ENCODE measurements at regions not wholly inside any gene's neighbourhood (a gene's known extent, or its start where the extent isn't known, plus 50 kb on each side); places are given as distances from the start of the nearest gene placed in this dataset.
A peak's percentile ranks its signal among the peaks of the same experiment; 100 is the strongest.
"Not testable (repeated sequence)": the region's sequence is repeated elsewhere in the genome, so short reads cannot be mapped to it uniquely, and the experiment has no call there.

DNA sequence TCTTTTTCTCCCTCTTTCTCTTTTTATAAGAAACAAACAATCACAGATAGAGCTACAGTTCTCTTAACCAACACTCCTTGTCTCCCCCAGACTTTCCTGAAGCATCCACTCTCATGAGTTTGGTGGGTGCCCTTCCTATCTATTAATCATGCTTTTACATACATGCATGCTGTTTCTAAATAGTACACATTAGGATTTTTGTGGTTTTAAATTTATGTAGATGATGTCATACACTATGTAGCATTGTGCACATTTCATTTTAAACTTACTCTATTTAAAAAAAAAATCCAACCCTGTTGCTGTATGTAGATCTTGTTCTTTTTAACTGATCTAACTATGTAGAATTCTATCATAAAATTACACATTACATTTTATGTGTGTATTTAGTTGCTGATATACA is 104.3 kb upstream of the MRPS22 start:
- no peak for DNase-seq

DNA sequence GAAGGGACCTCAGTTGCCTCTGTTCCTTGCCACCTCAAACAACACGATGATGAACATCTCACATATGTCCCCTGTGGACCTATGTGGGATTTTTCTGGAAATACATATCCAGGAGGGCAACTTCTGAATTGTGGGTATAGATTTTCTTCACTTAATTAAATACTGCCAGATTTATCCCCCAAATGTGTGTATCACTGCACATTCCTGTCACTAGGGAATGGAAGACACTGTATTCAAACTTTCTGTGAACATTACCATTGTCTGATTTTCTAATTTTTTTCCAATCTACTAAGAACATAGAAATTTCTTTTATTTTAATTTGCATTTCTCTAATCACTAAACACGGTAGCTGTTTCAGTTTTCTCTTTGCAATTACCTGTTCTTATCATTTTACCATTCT is 102.0 kb upstream of the MRPS22 start:
- DNase-seq = no peak

DNA sequence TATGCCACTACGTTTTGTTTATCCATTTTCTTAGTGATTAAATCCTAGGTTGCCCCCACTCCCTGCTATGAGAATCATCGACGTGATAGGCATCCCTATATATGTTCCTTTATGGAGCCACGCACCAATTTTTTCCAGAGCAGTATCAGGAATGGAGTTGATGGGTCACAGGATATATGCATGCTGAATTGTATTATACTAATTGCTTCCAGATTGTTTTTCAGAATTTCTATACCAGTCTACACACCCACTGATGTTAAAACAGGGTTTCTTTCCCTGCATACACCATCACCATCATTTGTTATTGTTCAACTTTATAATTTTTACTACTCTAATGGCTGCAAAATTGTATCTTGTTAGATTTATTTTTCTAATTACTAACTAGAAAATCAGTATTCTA is 100.1 kb upstream of the MRPS22 start:
- DNase-seq = no peak

DNA sequence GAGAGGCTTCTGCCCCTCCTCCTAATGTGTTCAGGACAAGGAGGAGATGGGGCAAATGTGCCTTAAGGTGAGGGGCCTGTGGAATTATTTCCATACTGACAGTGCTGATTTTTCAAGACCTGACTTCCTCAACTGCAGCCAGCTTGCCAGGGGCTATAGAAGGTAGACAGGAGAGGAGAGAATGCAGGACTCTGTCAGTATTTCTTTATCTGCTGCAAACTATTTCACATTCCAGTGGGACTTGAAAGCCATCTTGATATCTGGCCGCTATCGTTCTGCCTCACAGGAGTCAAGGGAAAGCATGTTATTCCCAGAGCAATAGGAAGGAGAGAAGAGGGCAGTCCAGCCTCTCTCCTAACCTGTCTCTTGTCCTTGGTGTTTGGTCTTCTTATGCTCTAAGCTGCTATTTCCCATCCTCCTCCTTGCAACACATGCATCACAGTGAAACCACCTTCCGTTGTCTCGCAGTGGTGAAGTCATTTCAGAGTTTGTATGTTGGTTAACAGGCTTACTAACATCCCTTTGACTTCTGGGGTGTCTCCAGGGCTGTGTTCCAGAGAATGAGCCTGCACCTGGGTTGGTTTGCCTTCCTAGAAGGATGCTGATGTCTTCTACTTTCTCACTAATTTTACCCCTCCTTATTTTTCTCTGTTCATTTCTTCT is 95.1 kb upstream of the MRPS22 start:
- no peak for DNase-seq

DNA sequence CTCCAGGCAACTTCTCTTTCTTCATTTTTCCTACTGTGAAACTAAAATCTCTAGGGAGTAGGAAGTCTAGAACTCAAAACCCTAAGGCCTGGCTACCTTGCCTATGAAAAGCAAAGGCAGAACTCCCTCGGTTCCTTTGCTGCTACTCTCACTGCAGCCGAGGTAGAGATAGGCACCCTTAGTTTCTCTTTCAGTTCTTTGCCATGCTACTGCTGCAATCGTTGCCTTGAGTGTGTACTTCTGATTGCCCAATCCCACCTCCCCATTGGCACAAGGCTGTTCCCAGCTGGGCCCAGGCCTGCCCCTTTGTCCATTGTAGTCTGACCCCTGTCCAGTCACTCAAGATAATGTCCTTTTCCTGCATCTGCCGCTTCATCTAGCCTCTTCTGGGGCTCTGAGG is 92.3 kb upstream of the MRPS22 start:
- DNase-seq = no peak

DNA sequence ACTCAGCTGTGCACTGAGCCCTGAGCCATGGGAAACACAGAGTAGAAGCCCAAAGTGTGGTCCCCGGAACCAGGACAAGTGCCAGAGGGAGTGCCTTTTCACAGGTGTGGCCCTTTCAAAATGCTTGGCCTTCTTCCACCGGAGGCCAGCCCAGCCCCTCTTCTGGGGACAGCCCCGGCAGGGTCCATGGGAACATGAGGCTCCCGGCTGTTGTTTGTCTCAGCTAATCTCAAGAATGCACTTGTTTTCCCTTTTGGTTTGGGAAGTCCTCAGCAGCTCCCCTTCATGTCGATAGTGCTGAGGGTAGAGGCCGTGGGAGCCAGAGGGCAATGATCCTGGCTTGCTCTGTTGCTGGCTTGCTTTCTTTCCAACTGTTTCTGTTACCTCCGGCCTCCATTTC is 91.1 kb upstream of the MRPS22 start:
- DNase-seq = no peak

DNA sequence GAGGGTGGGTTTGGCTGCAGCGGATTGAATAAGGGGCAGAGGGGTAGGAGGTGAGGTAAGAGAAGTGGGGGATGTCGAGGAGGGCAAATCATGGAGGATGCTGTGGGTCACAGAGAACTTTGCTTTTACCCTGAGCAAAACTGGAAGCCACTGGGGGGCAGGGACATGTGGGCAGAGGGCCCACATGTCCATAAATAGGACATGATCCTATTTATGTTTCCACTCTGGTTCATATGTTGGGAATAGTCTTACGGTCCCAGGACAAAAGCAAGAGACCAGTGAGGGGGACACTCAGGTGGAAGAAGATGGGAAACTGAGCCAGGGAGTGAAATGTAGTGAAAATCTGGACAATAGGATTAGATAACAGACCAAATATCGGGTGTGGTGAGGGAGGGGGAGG is 85.5 kb upstream of the MRPS22 start:
- no peak for DNase-seq

DNA sequence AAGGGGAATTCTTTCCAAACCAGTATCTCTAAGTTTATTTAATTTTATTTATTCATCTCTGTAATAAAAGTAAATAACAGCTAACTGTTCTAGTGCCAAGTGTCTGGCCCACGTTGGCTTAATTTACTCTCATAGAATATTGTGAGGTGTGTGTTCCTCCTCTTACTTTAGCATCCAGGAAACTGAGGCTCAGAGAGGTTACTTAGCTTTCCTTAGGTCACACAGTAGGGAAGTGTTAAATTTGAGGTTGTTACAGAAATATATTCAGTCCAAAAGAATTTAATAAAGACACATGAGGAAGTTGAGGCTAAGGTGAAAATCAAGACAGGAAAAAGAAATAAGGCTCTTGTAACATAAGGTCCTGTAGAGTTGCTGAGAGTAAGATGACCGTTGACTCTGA is 84.4 kb upstream of the MRPS22 start:
- no peak for DNase-seq

DNA sequence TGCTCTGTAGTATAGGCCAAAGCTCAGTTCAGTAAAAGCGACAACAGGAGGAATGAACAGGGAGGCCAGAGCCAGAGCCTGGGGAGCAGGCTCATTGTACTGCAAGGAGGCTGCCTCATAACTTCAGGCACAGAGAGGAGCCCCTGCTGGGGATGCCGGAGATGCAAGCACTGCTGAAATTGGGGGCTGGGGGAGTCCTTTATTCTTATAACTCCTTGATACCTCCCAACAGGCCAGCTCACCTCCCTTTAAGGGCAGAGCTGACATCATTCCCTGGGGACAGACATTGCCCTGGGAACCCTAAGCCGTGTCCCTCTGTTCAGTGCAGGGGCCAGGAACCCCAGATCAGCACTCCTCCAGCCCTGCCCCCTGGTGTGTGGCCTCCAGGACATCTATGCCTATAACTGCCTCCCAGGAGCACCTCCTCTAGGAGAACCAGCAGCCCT is 83.8 kb upstream of the MRPS22 start:
- DNase-seq = no peak

DNA sequence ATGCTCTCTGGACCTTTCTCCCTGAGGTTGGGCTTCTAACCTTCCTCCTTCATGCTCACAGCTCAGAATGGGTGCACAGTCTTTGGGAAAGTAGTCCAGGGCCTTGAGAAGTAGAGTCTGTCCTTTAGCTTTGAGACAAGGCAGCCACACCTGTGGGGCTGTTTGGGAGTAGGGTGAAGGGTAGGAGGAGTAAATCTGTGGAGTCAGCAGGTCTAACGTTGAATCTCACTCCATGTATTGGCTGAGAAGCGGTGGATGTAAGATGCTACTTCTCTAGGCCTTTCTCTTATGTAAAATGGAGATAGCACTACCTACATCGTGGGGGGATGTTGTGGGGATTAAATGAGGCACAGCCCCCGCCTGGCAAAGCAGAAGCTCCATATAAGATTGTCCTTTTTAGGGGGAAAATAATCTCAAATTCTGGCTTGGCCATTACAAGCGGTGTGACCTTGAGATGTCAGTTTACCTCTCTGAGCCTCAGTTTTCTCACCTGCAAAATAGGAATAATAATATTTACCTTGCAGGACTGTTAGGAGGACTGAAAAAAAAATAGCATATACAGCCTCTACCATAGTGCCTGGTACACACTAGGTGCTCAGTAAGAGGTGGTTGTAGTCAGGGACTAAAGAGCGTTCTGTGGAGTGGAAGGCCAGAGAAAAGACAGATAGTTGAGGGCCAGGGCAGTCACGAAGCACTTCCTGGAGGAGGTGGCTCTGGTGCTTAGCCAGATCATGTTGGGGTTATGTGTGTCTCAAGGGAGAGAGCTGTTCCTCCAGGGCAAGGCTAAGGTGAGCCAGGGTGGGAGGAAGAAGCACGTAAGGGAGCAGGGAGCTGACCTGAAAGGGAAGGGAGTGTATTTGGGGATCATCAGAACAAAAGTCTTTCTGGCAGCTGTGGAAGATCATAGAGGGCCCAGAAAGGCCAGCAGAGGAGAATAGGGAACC is 82.8 kb upstream of the MRPS22 start:
- no peak for DNase-seq

DNA sequence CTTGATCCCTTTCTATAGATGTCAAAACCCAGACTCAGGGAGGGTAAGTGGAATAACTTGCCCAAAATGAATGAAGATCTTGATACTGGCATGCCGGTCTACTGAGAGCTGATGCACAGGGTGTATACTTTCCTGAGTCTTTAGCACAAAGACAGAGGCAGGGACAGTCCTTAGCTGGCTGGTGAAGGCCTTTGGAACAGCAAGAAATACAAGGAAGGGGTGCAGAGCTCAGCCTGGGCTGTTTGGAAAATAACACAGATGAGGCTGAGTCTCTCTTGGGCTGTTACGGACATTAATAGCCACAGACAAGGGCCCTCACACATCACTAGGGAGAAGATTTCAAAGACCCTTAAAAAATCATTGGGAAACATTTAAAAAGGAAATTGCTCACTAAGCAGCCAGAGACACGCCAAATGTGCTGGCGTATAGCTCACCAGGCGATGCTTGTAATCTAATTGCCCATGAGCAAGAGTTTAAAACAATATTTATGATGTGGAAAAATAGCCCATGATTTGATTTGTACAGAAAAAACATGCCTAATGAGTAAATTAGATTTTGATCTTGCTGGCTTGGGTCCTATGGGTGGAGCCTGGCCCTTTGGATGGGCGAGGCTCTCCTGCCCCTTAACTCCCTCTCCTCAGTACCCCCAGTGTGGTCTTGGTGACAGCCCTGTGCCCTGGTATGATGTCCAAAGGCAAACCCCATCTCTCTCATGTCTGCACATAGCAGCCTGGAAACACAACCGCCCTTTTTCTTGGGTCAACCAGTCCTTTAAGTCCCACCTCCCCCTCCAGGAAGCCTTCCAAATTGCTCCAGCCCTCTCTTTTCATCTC is 81.8 kb upstream of the MRPS22 start:
- no peak for DNase-seq

DNA sequence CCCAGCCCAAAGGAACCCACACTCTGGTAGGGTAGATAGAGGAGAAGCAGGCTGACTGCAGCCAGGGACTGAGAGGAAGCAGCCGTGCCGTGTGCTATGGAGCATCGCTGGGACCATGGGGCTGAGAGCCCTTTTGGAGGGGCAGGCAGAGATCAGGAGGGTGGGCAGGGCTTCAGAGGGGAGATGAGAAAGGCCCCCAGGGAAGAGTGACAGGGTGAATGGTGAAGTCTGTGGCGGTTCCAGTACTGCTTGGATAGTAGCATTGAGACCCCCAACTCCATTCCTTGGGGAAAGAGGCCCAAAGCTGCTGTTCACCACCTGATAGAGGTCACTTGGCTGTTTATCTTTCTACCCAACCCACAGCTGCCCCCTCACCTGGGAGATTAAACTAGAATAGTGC is 80.0 kb upstream of the MRPS22 start:
- DNase-seq = no peak

DNA sequence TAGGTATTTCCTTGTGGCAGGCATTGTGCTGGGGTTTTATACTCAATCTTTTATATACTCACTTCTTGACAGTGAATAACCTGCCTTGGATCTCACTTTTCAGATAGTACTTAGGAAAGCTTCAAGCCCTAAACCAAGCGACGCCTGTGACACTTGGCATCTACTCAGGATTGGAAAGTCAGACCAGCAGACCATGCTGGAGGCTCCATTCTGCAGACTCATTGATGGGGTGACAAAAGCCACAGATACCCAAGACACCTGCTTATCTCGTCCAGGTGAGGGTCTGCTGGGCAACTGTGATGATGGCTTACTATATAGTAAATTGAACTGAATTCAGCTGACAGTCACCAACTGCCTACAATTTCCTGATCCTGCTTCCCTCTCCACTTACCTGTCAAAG is 79.4 kb upstream of the MRPS22 start:
- no peak for DNase-seq

DNA sequence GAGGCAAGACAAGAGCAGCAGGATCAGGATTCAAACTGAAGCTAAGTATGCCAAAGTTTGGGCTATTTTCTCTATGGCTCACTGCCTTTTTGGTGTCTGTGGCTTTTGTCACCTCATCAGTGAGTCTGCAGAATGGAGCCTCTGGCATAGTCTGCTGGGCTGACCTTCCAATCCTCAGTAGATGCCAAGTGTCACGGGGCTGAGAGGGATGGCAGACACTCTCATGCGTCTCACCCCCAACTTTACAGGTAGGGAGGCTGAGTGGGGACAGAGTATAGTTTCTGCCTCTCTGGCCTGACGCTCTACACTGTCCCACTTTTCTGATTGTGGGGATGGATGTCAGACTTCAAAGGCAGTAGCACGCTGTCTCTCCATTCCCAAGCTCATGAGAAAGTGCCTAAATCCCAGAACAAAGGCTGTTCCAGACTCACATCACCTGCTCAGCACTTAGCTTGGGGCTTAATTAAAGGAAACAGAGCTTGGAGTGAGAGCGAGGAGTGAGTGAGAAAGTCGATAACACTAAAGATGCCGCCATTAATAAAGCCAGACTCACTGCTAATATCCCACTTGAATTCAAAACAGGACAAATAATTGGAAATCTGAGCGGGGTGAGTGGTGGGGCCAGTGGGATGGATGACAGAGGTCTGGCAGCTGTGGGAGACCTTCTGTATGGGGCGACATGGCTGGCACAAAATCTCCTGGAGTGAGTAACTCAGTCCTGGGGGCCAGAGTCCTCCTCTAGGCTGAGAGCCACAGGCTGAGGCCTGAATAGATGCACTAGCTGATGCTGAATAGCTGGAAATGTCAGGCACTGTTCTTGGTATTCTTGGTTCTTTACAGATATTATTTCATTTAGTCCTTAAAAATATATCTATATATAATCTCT is 78.4 kb upstream of the MRPS22 start:
- DNase-seq = no peak

DNA sequence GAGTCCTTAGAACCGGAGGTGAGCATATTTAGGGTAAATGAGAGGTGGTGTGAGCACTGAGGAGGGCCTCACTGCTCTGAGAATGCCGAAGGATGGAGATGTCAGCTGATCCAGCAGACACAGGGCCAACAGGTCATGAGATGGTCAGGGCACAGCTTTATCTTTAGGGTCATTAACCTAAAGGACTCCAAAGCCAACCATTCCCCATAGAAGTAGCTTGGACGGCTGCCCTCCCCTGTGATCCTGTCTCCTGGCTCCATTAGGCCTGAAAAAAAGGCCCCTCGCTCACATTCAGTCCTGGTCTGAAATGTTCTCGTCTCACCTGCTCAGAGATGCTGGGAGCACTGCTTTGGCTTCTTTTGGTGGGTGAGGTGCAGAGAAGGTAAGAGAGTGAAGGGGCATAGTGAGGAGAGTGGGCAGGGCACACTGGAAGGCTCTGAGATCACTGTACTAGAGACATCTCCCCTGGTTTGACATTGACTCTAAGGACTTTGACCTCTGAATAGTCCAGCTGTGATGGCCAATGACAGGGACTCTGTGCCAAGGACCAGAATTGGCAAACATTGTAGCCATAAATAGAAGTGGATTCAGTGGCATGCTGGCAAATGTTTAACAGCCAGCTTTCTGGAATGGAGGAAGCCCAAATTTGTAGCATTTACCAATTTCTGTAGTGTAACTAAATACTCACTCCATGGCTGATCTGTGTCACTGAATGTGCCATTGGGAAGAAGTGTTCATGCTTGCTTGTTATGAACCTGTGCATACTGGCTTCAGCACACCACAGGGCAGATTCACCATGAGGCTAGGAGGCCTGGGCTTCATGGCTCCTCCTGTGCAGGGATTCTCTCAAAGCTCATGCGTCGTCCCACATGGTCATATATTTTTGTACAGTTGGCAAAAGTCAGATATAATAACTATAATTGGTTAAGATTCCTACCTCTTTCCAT is 76.2 kb upstream of the MRPS22 start:
- DNase-seq = no peak

DNA sequence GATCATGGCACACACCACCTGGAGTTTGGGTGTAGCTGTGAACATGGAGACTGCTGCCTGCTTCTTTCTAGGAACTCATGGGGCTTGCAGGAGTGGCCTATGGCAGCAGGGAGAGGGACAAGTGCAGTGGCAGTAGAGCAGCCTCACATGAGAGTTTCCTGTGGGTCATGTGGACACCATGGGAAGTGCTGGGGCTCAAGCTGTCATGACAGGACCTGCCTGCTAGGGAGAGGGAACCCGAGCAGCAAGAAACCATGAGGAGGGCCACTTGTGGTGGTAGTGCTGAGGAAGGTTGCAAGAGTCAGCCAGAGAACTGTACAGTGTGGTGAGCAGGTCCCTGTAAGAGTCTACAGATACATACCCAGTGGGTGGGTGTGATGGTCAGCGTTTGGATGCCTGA is 73.8 kb upstream of the MRPS22 start:
- DNase-seq = no peak

DNA sequence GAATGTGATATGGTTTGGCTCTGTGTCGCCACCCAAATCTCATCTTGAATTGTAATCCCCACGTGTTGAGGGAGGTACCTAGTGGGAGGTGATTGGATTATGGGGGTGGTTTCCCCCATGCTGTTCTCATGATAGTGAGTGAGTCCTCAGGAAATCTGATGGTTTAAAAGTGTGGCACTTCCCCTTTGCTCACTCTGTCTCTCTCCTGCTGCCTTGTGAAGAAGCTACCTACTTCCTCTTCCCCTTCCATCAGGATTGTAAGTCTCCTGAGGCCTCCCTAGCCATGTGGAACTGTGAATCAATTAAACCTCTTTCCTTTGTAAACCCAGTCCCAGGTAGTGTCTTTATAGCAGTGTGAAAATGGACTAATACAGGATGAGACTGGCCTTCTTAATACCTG is 73.2 kb upstream of the MRPS22 start:
- not testable (repeated sequence) for DNase-seq

DNA sequence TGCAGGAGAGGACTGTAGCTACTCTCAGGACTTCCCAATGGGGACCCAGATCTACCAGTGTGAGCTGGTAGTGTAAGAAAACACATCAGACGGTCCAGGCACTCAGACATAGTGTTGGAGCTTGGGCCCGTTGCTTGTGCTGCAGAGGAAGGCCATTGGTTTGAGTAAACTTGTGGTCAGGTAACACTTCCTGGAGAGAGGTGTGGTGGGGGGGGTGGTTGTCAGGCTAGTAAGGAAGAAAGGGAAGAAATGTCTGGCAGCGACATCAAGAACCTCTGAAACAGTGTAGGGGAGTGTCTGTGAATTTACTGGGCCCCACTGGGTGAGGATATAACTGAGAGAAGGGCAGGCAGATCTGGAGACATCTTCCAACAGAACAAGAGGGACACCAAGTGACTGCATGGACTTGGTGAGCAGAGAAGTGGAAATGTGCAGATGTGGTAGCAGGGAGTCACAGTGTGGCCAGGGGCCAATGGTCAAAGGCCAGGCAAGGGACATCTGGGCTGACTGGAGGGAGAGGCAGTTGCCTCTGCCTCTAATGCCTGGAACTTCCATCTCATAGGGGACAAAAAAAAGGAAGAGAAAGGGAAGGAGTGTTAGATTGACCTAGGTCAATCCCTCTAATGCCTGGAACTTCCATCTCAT is 63.7 kb upstream of the MRPS22 start:
- no peak for DNase-seq

DNA sequence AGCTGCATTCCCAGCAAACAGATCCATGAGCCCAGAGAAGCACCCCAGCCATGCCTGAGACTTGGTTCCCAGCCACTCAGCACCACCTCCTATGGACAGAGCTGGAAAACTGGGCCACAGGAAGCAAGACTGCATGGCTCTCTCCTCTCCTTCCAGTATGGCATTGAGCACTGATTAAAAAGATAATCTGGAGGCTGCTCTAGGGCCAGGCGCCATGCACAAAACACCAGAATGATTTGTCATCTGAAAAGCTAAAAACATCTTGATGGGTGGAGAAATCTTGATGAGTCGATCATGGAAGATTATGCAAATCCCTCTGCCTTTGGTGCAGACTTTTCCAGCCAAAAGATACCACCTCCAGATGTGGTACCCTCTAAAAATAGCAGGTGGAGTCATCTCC is 62.7 kb upstream of the MRPS22 start:
- no peak for DNase-seq

DNA sequence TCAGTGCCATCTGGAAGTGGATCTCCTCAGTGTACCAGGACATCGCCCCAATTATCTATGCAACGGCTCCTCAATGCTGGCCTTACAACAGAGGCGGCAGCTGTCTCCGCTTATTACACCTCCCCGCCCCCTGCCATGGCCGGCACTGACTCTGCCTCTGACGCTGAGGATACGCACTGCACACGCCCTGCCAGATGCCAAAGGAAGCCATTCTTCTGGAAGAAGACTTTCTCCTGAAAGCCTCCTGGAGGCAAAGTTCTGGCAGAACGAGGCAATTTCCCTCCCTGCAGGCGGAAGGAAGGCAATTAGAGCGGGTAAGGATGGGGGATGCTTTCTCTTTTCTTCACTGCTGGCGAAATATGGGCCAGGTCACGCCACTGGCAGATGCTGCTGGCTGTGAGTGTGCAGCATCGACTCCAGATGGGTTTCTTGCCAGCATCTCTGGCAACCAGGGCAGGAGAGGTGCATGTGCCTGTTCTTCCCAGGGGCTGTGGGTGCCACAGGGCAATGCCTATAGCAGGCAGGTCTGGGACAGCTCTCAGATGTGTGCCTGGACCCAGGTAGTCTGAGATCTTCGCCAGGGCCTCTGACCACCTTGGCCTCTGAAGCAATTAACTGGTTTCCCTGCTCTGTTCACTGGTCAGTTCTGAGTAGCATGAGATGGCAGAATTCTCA is 62.2 kb upstream of the MRPS22 start:
- peak; percentile 48 for DNase-seq
